ENCODE measurements at regions not wholly inside any gene's neighbourhood (a gene's known extent, or its start where the extent isn't known, plus 50 kb on each side); places are given as distances from the start of the nearest gene placed in this dataset.

DNA sequence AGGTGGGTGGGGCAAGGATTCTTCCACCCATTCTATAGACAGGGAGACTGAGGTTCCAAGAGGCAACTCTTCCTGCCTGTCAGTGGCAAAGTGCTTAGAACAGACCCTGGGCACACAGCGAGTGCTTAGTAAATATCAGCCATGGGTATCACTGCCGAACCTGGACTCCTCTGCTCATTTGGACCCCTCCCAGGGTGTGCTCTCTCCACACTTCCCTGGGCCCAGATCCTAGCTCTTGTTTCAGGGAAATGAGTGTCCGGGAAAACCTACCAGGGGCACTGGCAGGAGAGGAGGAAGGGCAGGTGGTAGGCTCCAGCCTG lies 136.3 kb downstream of the CYP26B1 start:
- H3K36me3 ChIP-seq (ENCODE audit: control insufficient read depth, insufficient read depth, low read length): no peaks in the 10 kb centered on the region
- no peaks in the 10 kb centered on the region for H3K27me3 ChIP-seq (ENCODE audit: control insufficient read depth, insufficient read depth, low read length)
- no peak overlapping the region for H3K27ac ChIP-seq (ENCODE audit: low read depth, low read length)
- no peak overlapping the region for H3K9ac ChIP-seq (ENCODE audit: low read length)
- H3K4me1 ChIP-seq (ENCODE audit: control insufficient read depth, insufficient read depth, low read length): no peaks in the 10 kb centered on the region
- H3K4me3 ChIP-seq (ENCODE audit: low read length): no peak overlapping the region

DNA sequence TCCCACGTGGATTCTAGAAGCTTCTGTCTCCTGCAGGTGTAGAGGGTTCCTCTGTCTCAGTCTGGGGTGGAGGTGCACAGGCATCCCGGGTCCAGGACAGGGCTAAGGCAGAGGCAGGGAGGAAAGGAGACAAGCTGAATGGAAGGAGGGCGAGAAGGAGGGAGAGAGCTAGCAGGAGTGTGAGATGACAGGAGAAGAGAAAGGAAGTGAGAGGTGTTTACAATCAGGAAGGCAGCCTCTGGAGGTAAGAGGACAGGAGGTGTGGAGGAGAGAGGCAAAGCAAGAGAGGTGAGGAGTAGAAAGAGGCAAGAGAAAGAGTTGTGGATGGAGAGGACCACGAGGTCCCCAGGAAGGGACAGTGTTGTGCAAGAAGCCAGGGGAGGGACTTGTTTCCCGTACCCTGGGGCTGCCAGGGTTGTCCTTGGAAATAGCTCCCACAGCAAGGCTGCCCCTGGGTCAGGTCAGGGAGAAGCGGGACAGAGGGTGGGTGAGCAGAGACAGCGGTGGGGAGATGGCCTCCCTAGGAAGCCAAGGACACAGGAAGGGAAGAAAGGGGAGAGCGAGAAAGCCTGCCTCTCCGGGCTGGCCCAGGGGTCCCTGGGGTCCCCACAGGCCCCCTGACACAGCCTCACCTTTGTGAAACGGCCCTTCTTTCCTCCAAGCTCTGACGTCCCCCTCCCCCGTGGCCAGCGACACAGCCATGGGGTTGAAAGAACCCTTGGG lies 136.9 kb downstream of the CYP26B1 start:
- Histone ChIP-seq H3K9ac (ENCODE audit: low read length) (no peak overlapping the region), H3K27me3 (ENCODE audit: control insufficient read depth, insufficient read depth, low read length) (no peaks in the 10 kb centered on the region), H3K27ac (ENCODE audit: low read depth, low read length) (no peak overlapping the region), H3K4me3 (ENCODE audit: low read length) (no peak overlapping the region), H3K36me3 (ENCODE audit: control insufficient read depth, insufficient read depth, low read length) (no peaks in the 10 kb centered on the region), H3K4me1 (ENCODE audit: control insufficient read depth, insufficient read depth, low read length) (no peaks in the 10 kb centered on the region)

DNA sequence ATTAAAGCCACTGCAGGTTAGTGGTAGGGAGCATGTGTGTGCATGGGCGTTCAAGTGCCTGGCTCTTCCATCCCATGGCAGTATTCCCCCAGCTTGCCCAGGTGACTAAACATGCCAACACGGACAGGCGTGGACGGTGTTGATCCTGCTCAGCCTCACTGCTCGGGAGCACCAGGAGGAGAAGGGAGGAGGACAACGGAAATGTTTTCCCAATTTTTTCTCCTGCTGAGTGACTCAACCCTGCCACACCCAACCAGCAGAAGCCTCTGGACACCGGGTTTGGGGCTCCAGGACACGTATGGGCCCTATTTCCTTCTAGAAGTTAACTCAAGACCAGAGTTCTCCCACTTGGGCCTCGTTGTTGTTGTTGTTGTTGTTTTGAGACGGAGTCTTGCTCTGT lies 139.1 kb downstream of the CYP26B1 start:
- Histone ChIP-seq H3K9ac (ENCODE audit: low read length) (no peak overlapping the region), H3K36me3 (ENCODE audit: control insufficient read depth, insufficient read depth, low read length) (no peaks in the 10 kb centered on the region), H3K27ac (ENCODE audit: low read depth, low read length) (no peak overlapping the region), H3K4me1 (ENCODE audit: control insufficient read depth, insufficient read depth, low read length) (no peaks in the 10 kb centered on the region), H3K27me3 (ENCODE audit: control insufficient read depth, insufficient read depth, low read length) (no peaks in the 10 kb centered on the region), H3K4me3 (ENCODE audit: low read length) (no peak overlapping the region)

DNA sequence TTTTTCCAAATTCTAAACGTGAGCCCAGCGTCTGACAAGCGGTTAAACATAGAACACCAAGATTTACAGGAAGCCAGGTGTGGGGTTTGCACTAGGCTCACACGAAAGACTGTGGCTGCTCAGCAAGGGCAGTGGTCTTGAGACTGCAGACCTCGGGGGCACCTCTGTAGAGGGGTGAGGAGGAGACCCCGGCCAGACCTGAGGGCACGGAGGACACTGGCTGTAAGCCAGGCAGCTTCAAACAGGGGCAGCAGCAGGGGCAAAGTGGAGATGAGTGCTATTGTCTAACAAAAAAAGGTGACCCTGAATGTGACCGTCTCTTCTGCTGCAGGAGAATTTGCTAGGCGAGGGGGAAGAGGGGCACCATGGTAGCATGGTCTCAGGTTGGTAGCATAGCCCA lies 140.3 kb downstream of the CYP26B1 start:
- H3K9ac ChIP-seq (ENCODE audit: low read length): no peak overlapping the region
- H3K27ac ChIP-seq (ENCODE audit: low read depth, low read length): no peak overlapping the region
- no peak overlapping the region for H3K4me3 ChIP-seq (ENCODE audit: low read length)
- H3K36me3 ChIP-seq (ENCODE audit: control insufficient read depth, insufficient read depth, low read length): no peaks in the 10 kb centered on the region
- H3K4me1 ChIP-seq (ENCODE audit: control insufficient read depth, insufficient read depth, low read length): no peaks in the 10 kb centered on the region
- no peaks in the 10 kb centered on the region for H3K27me3 ChIP-seq (ENCODE audit: control insufficient read depth, insufficient read depth, low read length)

DNA sequence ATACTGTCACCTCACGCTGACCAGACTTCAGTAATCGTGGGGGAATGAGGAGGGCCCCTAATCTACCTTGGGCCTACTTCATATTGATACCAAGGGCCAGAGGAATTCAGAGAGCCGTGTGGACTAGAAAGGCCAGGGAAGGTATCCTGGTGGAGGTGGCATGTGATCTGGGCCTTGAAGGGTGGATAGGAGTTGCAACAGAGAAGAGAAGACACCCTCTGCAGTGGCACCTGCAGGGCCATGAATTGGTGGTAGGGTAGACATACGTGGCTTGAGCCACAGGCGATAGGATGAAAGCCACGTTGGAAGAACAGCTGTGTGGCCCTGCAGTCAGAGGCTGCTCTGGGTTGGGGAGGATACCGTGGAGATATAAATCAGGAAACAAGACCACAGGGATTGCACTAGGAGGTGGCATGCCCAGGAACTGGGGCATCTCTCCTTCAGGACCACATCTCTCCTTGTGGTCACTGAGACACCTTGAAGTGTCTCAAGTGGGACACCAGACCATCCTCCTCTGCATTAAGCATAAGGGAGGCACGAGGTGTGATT lies 141.4 kb downstream of the CYP26B1 start:
- H3K36me3 ChIP-seq (ENCODE audit: control insufficient read depth, insufficient read depth, low read length): no peaks in the 10 kb centered on the region
- H3K4me3 ChIP-seq (ENCODE audit: low read length): no peak overlapping the region
- H3K27ac ChIP-seq (ENCODE audit: low read depth, low read length): no peak overlapping the region
- H3K4me1 ChIP-seq (ENCODE audit: control insufficient read depth, insufficient read depth, low read length): no peaks in the 10 kb centered on the region
- no peaks in the 10 kb centered on the region for H3K27me3 ChIP-seq (ENCODE audit: control insufficient read depth, insufficient read depth, low read length)
- H3K9ac ChIP-seq (ENCODE audit: low read length): no peak overlapping the region

DNA sequence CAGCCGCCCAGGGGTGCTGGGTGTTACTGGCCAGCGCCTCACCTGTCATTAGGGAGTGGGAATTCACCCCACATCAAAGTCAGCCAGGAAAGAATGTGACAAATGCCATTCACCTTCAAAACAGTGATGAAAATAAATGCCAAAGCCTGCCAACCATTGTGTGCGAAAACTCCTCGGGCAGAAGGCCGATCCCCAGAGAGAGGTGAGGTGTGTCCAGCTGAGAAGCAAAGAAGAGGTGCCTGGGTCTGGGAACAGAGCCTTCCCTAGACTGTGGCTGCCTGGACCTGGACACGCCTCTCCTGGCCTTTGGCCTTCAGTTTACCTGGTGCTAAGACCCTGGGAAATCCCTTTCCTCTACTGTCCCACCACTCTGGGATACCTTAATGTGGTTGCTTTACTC lies 142.7 kb downstream of the CYP26B1 start:
- Histone ChIP-seq H3K4me3 (ENCODE audit: low read length) (no peak overlapping the region), H3K27me3 (ENCODE audit: control insufficient read depth, insufficient read depth, low read length) (no peaks in the 10 kb centered on the region), H3K27ac (ENCODE audit: low read depth, low read length) (no peak overlapping the region), H3K4me1 (ENCODE audit: control insufficient read depth, insufficient read depth, low read length) (no peaks in the 10 kb centered on the region), H3K36me3 (ENCODE audit: control insufficient read depth, insufficient read depth, low read length) (no peaks in the 10 kb centered on the region), H3K9ac (ENCODE audit: low read length) (no peak overlapping the region)

DNA sequence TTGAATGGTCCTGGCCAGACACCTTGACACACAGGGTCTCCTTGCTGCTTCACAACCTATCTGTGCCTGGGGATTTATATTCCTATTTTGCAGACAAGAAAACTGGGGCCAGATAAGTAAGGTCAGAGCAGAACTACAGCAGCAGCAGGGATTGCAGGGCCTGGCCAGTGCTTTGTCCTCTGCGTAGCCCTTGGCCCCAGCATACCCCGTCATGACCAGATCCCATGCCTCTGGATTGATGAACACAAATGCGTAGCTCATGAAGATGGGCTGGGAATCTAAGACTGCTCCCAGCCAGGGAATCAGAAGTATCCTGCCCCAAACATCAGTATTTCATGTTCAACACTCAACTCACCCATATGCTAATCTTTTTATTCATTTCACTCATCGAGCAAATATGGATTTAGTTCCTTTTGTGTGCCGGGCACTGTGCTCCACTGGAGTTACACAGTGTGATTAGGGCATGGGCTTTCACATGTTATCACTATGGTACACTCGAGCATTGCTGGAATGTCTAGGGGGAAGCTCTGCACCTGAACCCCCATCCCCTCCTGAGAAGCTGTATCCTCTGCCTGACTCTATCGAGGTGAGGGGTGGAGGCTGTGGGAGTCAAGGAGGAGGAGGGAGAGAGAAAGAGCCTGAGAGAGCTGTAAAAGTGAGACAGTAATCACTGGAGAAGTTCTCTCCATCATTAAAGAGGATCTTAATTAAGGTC lies 143.3 kb downstream of the CYP26B1 start:
- no peaks in the 10 kb centered on the region for H3K36me3 ChIP-seq (ENCODE audit: control insufficient read depth, insufficient read depth, low read length)
- no peak overlapping the region for H3K4me3 ChIP-seq (ENCODE audit: low read length)
- no peak overlapping the region for H3K27ac ChIP-seq (ENCODE audit: low read depth, low read length)
- H3K4me1 ChIP-seq (ENCODE audit: control insufficient read depth, insufficient read depth, low read length): no peaks in the 10 kb centered on the region
- no peak overlapping the region for H3K9ac ChIP-seq (ENCODE audit: low read length)
- no peaks in the 10 kb centered on the region for H3K27me3 ChIP-seq (ENCODE audit: control insufficient read depth, insufficient read depth, low read length)

DNA sequence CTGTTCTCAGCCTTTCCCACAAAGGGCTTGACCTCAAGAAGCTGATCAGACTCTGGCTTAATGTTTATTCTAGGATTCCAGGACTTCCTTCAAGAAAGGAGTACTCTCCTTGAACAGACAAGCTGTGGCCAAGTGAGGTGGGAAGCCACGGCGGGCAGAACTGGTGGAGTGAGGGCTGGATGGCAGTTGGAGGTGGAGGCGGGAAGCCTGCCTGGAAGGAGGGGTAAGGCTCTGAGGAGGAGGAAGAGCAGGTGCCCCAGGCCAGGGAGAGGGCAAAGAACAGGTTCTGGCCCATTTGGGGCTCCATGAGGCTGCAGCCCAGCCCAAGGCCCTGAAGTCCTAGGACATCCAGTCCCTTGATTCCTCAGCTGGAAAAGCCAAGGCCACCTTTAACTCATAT lies 143.9 kb downstream of the CYP26B1 start:
- Histone ChIP-seq H3K4me1 (ENCODE audit: control insufficient read depth, insufficient read depth, low read length) (no peaks in the 10 kb centered on the region), H3K4me3 (ENCODE audit: low read length) (no peak overlapping the region), H3K9ac (ENCODE audit: low read length) (no peak overlapping the region), H3K36me3 (ENCODE audit: control insufficient read depth, insufficient read depth, low read length) (no peaks in the 10 kb centered on the region), H3K27ac (ENCODE audit: low read depth, low read length) (no peak overlapping the region), H3K27me3 (ENCODE audit: control insufficient read depth, insufficient read depth, low read length) (no peaks in the 10 kb centered on the region)

DNA sequence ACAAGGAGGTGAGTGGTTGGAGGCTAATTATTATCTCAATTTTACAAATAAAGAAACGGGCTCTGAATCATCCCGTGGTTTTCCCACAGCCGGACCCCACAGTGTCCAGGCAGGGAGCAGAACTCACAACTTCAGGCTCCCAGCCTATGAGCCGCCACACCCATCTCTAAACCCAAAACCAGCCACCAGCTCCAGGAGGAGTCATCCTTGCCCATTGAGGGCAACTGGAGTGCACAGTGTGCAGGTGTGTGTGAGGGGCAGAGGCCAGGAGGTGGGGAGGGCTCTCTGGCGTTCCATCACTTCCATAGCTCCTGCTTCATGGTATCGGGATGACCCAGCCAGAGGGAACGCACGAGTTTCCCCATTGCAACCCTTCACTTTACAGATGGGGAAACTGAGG lies 144.5 kb downstream of the CYP26B1 start:
- H3K36me3 ChIP-seq (ENCODE audit: control insufficient read depth, insufficient read depth, low read length): no peaks in the 10 kb centered on the region
- no peak overlapping the region for H3K27ac ChIP-seq (ENCODE audit: low read depth, low read length)
- H3K4me1 ChIP-seq (ENCODE audit: control insufficient read depth, insufficient read depth, low read length): no peaks in the 10 kb centered on the region
- H3K27me3 ChIP-seq (ENCODE audit: control insufficient read depth, insufficient read depth, low read length): no peaks in the 10 kb centered on the region
- H3K4me3 ChIP-seq (ENCODE audit: low read length): no peak overlapping the region
- H3K9ac ChIP-seq (ENCODE audit: low read length): no peak overlapping the region

DNA sequence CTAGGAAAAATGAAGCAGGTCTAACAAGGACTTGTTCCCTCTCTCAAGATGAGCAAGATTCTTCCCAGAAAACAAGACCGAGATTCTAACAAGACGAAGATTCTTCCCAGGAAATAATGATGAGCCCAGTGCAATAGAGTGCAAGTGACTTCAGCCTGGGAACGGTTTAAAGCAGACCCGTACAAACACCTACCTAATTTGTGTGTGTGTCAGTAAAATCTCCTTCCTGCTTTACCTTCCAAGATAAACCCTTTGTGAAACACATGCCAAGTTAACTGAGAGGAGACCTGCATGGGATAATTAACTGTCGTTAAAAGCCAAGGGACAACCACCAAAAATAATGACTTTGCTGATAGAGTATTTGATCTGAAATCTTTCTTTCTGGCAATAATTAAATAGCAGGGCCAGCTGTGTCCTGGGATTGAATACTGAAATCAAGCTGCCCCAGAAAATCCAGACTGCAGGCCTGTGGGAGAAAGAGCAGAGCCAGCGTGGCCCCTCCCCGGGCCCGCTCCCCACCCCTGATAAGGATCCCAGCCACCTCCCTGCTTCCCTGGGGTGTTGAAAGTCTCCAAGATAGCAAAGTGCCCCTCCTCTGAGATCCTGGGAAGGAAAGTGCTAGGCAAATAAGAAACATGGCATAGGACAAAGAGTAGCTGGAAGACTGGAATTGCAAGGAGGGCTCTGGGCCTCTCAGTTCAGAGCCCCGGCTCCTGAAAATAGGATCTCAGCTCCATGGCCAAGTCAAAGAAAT lies 145.5 kb downstream of the CYP26B1 start:
- Histone ChIP-seq H3K27ac (ENCODE audit: low read depth, low read length) (no peak overlapping the region), H3K9ac (ENCODE audit: low read length) (no peak overlapping the region), H3K4me3 (ENCODE audit: low read length) (no peak overlapping the region), H3K36me3 (ENCODE audit: control insufficient read depth, insufficient read depth, low read length) (no peaks in the 10 kb centered on the region), H3K27me3 (ENCODE audit: control insufficient read depth, insufficient read depth, low read length) (no peaks in the 10 kb centered on the region), H3K4me1 (ENCODE audit: control insufficient read depth, insufficient read depth, low read length) (no peaks in the 10 kb centered on the region)

DNA sequence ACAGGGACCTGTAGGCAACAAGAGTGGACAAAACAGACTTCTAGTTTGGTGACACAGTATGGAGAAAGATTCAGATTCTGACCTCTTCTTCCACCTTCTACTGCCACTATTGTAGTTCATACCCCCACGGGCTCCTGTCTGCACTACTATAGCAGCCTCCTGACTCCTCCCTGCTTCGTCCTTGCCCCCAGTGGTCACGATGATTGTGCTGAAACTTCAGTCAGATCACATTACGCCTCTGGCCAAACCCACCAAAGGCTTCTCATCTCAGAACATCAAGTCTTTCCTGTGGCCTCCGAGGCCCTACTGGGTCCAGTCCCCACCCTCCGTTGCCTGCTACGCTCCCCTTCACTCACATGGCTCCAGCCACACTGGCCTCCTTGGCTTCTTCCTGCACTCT lies 147.6 kb downstream of the CYP26B1 start:
- Histone ChIP-seq H3K9ac (ENCODE audit: low read length) (no peak overlapping the region), H3K36me3 (ENCODE audit: control insufficient read depth, insufficient read depth, low read length) (no peaks in the 10 kb centered on the region), H3K27ac (ENCODE audit: low read depth, low read length) (no peak overlapping the region), H3K27me3 (ENCODE audit: control insufficient read depth, insufficient read depth, low read length) (no peaks in the 10 kb centered on the region), H3K4me3 (ENCODE audit: low read length) (no peak overlapping the region), H3K4me1 (ENCODE audit: control insufficient read depth, insufficient read depth, low read length) (no peaks in the 10 kb centered on the region)

DNA sequence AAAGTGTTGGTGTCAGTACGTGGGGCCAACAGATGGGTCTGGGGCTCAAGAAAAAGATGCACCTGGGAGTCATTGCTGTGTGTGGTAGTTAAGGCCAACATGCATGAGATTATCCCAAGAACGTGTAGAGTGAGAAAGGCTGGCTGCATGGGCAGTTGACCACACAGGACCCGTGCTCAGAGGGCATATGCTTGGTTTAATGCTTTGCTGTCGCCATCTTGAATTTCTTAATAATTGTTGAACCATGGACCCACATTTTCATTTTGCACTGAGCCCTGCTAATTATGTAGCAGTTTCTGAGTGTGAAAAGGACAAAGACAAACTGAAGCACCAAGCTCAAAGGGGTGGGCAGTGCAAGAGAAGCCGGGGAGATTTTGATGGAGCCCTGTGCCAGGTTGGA lies 148.1 kb downstream of the CYP26B1 start:
- H3K27me3 ChIP-seq (ENCODE audit: control insufficient read depth, insufficient read depth, low read length): no peaks in the 10 kb centered on the region
- no peaks in the 10 kb centered on the region for H3K36me3 ChIP-seq (ENCODE audit: control insufficient read depth, insufficient read depth, low read length)
- no peak overlapping the region for H3K27ac ChIP-seq (ENCODE audit: low read depth, low read length)
- H3K4me3 ChIP-seq (ENCODE audit: low read length): no peak overlapping the region
- H3K9ac ChIP-seq (ENCODE audit: low read length): no peak overlapping the region
- no peaks in the 10 kb centered on the region for H3K4me1 ChIP-seq (ENCODE audit: control insufficient read depth, insufficient read depth, low read length)

Measured in rectal smooth muscle tissue (tissue), 1 donor.